ENCODE measurements at regions not wholly inside any gene's neighbourhood (a gene's known extent, or its start where the extent isn't known, plus 50 kb on each side); places are given as distances from the start of the nearest gene placed in this dataset.

DNA sequence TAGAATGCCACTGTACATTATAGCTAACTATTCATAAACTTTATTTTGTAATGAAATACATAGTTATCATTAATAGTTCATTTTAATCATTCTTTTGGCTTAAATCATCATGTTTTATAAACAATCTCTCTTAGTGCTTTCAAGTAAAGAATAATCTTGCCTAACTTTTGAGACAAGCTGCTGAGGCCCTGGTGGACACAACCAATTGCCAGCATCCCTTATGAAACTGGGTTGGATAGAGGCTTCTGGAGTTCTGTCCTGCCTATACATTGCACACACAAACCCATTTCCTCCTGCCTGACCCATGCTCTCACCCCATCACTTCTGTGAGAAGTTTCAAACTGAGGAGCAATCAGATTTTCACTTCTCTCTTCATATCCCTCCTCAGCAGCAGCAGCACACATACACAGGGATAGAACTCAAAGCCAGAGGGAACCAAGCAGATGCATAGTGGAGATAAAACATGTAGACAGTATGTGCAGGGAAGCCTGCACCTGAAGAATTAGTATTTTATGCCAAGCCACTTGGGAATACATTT, 450.0 kb upstream of the SLC14A2 start:
- Mint-ChIP-seq H3K36me3 (ENCODE audit: low read depth) (no peaks in the 10 kb centered on the region), H3K4me3 (no peak overlapping the region), H3K27ac (no peak overlapping the region), H3K4me1 (no peaks in the 10 kb centered on the region), H3K9me3 (no peaks in the 10 kb centered on the region), H3K27me3 (ENCODE audit: insufficient read depth, low read depth, poor library complexity) (peaks cover 3% of the 10 kb centered on the region)
- no peaks in the 10 kb centered on the region for H4K20me1 ChIP-seq (replicated peaks; ENCODE audit: insufficient read depth)
- no peak overlapping the region for H2AFZ ChIP-seq
- no peak overlapping the region for H3K27ac ChIP-seq (ENCODE audit: low read depth)
- no peaks in the 10 kb centered on the region for H3K27me3 ChIP-seq (ENCODE audit: insufficient read depth)
- no peak overlapping the region for H3K4me3 ChIP-seq
- H3K4me1 ChIP-seq (ENCODE audit: insufficient read depth), result no peaks in the 10 kb centered on the region
- H3K4me2 ChIP-seq, result no peak overlapping the region
- H3K79me2 ChIP-seq (replicated peaks; ENCODE audit: insufficient read depth), result no peaks in the 10 kb centered on the region
- DNase-seq (ENCODE audit: low spot score) (no peak), ATAC-seq (no peak)
- no peaks in the 10 kb centered on the region for H3K9me2 ChIP-seq (ENCODE audit: insufficient read depth)
- no peaks in the 10 kb centered on the region for H3K36me3 ChIP-seq (ENCODE audit: insufficient read depth)
- no peak for TF ChIP-seq ZNF114 (CRISPR knock-in tag; IDR thresholded peaks at IDR 0.05)
- no peak for TF ChIP-seq NANOG (IDR thresholded peaks at IDR 0.05; ENCODE audit: borderline replicate concordance)
- no peak for TF ChIP-seq EZH2phosphoT487 (IDR thresholded peaks at IDR 0.05; ENCODE audit: unreplicated experiment)
- no peak for TF ChIP-seq JUNB (IDR thresholded peaks at IDR 0.05; ENCODE audit: unreplicated experiment)
- TF ChIP-seq, protein P1, sequence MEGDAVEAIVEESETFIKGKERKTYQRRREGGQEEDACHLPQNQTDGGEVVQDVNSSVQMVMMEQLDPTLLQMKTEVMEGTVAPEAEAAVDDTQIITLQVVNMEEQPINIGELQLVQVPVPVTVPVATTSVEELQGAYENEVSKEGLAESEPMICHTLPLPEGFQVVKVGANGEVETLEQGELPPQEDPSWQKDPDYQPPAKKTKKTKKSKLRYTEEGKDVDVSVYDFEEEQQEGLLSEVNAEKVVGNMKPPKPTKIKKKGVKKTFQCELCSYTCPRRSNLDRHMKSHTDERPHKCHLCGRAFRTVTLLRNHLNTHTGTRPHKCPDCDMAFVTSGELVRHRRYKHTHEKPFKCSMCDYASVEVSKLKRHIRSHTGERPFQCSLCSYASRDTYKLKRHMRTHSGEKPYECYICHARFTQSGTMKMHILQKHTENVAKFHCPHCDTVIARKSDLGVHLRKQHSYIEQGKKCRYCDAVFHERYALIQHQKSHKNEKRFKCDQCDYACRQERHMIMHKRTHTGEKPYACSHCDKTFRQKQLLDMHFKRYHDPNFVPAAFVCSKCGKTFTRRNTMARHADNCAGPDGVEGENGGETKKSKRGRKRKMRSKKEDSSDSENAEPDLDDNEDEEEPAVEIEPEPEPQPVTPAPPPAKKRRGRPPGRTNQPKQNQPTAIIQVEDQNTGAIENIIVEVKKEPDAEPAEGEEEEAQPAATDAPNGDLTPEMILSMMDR (conservative IDR thresholded peaks at IDR 0.05; ENCODE audit: low read depth in 2 of 2), result no peak
- TF ChIP-seq CREB1 (CRISPR knock-in tag; IDR thresholded peaks at IDR 0.05; ENCODE audit: low read depth), result no peak
- TF ChIP-seq, protein P2, sequence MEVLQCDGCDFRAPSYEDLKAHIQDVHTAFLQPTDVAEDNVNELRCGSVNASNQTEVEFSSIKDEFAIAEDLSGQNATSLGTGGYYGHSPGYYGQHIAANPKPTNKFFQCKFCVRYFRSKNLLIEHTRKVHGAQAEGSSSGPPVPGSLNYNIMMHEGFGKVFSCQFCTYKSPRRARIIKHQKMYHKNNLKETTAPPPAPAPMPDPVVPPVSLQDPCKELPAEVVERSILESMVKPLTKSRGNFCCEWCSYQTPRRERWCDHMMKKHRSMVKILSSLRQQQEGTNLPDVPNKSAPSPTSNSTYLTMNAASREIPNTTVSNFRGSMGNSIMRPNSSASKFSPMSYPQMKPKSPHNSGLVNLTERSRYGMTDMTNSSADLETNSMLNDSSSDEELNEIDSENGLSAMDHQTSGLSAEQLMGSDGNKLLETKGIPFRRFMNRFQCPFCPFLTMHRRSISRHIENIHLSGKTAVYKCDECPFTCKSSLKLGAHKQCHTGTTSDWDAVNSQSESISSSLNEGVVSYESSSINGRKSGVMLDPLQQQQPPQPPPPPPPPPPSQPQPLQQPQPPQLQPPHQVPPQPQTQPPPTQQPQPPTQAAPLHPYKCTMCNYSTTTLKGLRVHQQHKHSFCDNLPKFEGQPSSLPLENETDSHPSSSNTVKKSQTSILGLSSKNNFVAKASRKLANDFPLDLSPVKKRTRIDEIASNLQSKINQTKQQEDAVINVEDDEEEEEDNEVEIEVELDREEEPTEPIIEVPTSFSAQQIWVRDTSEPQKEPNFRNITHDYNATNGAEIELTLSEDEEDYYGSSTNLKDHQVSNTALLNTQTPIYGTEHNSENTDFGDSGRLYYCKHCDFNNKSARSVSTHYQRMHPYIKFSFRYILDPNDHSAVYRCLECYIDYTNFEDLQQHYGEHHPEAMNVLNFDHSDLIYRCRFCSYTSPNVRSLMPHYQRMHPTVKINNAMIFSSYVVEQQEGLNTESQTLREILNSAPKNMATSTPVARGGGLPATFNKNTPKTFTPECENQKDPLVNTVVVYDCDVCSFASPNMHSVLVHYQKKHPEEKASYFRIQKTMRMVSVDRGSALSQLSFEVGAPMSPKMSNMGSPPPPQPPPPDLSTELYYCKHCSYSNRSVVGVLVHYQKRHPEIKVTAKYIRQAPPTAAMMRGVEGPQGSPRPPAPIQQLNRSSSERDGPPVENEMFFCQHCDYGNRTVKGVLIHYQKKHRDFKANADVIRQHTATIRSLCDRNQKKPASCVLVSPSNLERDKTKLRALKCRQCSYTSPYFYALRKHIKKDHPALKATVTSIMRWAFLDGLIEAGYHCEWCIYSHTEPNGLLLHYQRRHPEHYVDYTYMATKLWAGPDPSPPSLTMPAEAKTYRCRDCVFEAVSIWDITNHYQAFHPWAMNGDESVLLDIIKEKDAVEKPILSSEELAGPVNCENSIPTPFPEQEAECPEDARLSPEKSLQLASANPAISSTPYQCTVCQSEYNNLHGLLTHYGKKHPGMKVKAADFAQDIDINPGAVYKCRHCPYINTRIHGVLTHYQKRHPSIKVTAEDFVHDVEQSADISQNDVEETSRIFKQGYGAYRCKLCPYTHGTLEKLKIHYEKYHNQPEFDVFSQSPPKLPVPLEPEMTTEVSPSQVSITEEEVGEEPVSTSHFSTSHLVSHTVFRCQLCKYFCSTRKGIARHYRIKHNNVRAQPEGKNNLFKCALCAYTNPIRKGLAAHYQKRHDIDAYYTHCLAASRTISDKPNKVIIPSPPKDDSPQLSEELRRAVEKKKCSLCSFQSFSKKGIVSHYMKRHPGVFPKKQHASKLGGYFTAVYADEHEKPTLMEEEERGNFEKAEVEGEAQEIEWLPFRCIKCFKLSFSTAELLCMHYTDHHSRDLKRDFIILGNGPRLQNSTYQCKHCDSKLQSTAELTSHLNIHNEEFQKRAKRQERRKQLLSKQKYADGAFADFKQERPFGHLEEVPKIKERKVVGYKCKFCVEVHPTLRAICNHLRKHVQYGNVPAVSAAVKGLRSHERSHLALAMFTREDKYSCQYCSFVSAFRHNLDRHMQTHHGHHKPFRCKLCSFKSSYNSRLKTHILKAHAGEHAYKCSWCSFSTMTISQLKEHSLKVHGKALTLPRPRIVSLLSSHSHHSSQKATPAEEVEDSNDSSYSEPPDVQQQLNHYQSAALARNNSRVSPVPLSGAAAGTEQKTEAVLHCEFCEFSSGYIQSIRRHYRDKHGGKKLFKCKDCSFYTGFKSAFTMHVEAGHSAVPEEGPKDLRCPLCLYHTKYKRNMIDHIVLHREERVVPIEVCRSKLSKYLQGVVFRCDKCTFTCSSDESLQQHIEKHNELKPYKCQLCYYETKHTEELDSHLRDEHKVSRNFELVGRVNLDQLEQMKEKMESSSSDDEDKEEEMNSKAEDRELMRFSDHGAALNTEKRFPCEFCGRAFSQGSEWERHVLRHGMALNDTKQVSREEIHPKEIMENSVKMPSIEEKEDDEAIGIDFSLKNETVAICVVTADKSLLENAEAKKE (CRISPR knock-in tag; IDR thresholded peaks at IDR 0.05), result no peak
- TF ChIP-seq REST (IDR thresholded peaks at IDR 0.05; ENCODE audit: unreplicated experiment), result no peak
- H3F3A ChIP-seq (replicated peaks; ENCODE audit: low read depth), result no peaks in the 10 kb centered on the region
